ENCODE measurements at regions not wholly inside any gene's neighbourhood (a gene's known extent, or its start where the extent isn't known, plus 50 kb on each side); places are given as distances from the start of the nearest gene placed in this dataset.

DNA sequence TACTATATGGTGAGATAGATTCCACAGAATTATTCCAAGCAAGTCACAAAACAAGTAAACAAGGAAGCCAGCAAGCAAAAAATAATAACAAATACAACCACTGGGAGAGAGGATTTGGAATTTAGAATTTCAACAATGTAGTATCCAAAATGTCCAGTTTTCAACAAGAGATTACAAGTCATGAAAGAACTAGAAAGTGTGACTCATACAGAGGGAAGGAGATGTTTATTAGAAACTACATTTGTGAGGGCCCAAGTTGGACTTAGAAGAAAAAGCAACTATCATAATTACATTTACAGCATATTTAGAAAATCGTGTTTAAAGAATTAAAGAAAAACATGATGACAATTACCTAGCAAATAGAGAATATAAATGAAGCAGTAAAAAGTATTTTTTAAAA lies 494.6 kb upstream of the ID4 start:
- Histone ChIP-seq H3K4me3 (no peak overlapping the region), H3K27ac (no peak overlapping the region), H3K4me1 (no peaks in the 10 kb centered on the region), H3K36me3 (no peaks in the 10 kb centered on the region), H3K27me3 (no peaks in the 10 kb centered on the region), H3K9me3 (no peaks in the 10 kb centered on the region)
- intact Hi-C loops (cut with DNase I) = no loop called here
- DNase-seq = no peak
- FAIRE-seq = peak; percentile 41
- 46 to 58% methylated on average over 1 of the region's 1 CpG for WGBS, 2 donors
- no peak for ATAC-seq
- TF ChIP-seq, protein P1, sequence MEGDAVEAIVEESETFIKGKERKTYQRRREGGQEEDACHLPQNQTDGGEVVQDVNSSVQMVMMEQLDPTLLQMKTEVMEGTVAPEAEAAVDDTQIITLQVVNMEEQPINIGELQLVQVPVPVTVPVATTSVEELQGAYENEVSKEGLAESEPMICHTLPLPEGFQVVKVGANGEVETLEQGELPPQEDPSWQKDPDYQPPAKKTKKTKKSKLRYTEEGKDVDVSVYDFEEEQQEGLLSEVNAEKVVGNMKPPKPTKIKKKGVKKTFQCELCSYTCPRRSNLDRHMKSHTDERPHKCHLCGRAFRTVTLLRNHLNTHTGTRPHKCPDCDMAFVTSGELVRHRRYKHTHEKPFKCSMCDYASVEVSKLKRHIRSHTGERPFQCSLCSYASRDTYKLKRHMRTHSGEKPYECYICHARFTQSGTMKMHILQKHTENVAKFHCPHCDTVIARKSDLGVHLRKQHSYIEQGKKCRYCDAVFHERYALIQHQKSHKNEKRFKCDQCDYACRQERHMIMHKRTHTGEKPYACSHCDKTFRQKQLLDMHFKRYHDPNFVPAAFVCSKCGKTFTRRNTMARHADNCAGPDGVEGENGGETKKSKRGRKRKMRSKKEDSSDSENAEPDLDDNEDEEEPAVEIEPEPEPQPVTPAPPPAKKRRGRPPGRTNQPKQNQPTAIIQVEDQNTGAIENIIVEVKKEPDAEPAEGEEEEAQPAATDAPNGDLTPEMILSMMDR (IDR thresholded peaks at IDR 0.05) = no peak

GRCh38 chr6:19349429-19349828 lies 487.7 kb upstream of the ID4 start:
- Histone ChIP-seq H3K36me3 (no peaks in the 10 kb centered on the region), H3K27me3 (no peaks in the 10 kb centered on the region), H3K27ac (no peak overlapping the region), H3K9me3 (no peaks in the 10 kb centered on the region), H3K4me1 (no peaks in the 10 kb centered on the region), H3K4me3 (no peak overlapping the region)
- DNase-seq (no peak), ATAC-seq (no peak), FAIRE-seq (no peak)
- intact Hi-C loops (cut with DNase I) = no loop called here
- WGBS, 2 donors = 71 to 92% methylated on average over 3 of the region's 3 CpGs
- TF ChIP-seq, protein P1 (IDR thresholded peaks at IDR 0.05) = no peak

DNA sequence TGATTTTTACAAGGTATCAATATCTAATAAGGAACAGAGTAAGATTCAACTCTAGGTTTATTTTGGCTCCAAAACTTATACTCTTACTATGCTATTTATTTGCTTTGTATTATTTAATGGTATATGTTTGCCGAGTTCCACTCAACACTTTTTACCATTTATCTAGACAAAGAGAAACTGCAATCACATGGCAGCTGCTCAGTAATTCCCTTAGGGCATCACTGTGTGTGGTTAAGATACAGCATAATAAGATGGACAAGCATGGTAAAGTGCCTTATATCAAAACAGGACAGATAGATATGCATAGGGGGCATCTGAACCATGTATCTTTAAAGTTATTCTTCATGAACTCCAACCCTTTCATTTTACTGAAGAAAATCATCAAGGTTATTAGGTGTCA lies 483.0 kb upstream of the ID4 start:
- TF ChIP-seq, protein P1 (IDR thresholded peaks at IDR 0.05) = no peak
- Histone ChIP-seq H3K4me1 (no peaks in the 10 kb centered on the region), H3K36me3 (no peaks in the 10 kb centered on the region), H3K27ac (no peak overlapping the region), H3K27me3 (no peaks in the 10 kb centered on the region), H3K4me3 (no peak overlapping the region), H3K9me3 (no peaks in the 10 kb centered on the region)
- WGBS, 2 donors = 31% methylated on average over 1 of the region's 1 CpG
- ATAC-seq (no peak), DNase-seq (no peak), FAIRE-seq (no peak)
- intact Hi-C loops (cut with DNase I) = no loop called here

DNA sequence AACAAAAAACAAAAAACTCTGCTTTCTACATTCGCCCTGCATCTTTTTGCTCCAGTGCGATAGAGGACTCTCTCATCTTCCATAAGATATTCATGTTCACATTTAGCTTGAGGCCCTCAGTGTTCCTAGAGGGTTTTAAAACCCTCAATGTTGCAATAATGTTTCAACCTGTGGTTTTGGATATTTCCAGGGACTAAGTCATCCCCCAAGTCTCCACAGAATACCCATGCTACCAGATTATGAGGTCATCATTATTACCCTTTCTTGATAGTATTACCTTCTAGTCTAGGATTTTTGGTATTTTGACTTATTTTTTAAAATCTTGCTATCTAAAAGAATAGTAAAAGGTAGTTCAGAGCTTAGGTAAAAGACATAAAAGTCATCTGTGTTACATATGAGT lies 480.5 kb upstream of the ID4 start:
- Histone ChIP-seq H3K4me1 (no peaks in the 10 kb centered on the region), H3K4me3 (no peak overlapping the region), H3K9me3 (no peaks in the 10 kb centered on the region), H3K36me3 (no peaks in the 10 kb centered on the region), H3K27ac (no peak overlapping the region), H3K27me3 (no peaks in the 10 kb centered on the region)
- TF ChIP-seq, protein P1 (IDR thresholded peaks at IDR 0.05) = no peak
- FAIRE-seq (no peak), ATAC-seq (no peak), DNase-seq (no peak)
- 81 to 88% methylated on average over 2 of the region's 2 CpGs for WGBS, 2 donors
- intact Hi-C loops (cut with DNase I) = no loop called here

GRCh38 chr6:19362396-19362795 lies 474.8 kb upstream of the ID4 start:
- no peak for ATAC-seq
- Histone ChIP-seq H3K27ac (no peak overlapping the region), H3K4me3 (no peak overlapping the region), H3K9me3 (no peaks in the 10 kb centered on the region), H3K4me1 (no peaks in the 10 kb centered on the region), H3K27me3 (no peaks in the 10 kb centered on the region), H3K36me3 (no peaks in the 10 kb centered on the region)
- DNase-seq = no peak
- intact Hi-C loops (cut with DNase I) = no loop called here
- no peak for FAIRE-seq
- TF ChIP-seq, protein P1 (IDR thresholded peaks at IDR 0.05) = no peak
- 69% methylated on average over 8 of the region's 8 CpGs for WGBS, 2 donors
